ENCODE measurements at regions not wholly inside any gene's neighbourhood (a gene's known extent, or its start where the extent isn't known, plus 50 kb on each side); places are given as distances from the start of the nearest gene placed in this dataset.

DNA sequence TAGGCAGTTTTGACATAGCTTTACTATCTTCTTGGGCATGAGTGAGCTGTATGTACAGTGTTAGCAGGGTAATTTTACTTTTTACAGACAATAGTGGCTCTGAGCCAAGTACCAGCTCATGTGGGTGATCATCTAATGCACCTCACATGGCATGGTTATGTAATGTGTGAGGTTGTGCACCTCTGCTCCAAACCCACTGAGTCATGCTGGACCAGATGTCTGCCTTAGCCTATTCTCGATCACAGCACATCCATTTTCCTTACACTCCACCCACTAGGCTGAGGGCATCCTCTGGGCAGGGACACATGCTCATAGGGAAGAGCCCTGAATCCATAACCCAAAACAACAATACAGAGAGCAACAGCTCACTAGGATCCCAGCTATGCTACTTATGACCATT, 71.6 kb upstream of the FBXL4 start:
- TF ChIP-seq, protein P1, sequence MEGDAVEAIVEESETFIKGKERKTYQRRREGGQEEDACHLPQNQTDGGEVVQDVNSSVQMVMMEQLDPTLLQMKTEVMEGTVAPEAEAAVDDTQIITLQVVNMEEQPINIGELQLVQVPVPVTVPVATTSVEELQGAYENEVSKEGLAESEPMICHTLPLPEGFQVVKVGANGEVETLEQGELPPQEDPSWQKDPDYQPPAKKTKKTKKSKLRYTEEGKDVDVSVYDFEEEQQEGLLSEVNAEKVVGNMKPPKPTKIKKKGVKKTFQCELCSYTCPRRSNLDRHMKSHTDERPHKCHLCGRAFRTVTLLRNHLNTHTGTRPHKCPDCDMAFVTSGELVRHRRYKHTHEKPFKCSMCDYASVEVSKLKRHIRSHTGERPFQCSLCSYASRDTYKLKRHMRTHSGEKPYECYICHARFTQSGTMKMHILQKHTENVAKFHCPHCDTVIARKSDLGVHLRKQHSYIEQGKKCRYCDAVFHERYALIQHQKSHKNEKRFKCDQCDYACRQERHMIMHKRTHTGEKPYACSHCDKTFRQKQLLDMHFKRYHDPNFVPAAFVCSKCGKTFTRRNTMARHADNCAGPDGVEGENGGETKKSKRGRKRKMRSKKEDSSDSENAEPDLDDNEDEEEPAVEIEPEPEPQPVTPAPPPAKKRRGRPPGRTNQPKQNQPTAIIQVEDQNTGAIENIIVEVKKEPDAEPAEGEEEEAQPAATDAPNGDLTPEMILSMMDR (IDR thresholded peaks at IDR 0.05) = no peak
- TF ChIP-seq POLR2AphosphoS5 (IDR thresholded peaks at IDR 0.05) = no peak
- TF ChIP-seq POLR2A (IDR thresholded peaks at IDR 0.05) = no peak
- TF ChIP-seq EP300 (IDR thresholded peaks at IDR 0.05) = no peak
